ENCODE measurements at regions not wholly inside any gene's neighbourhood (a gene's known extent, or its start where the extent isn't known, plus 50 kb on each side); places are given as distances from the start of the nearest gene placed in this dataset.
"Not testable (repeated sequence)": the region's sequence is repeated elsewhere in the genome, so short reads cannot be mapped to it uniquely, and the experiment has no call there.

- DNase-seq, result no peak
These were observed 173.0 kb downstream of the LEPR start for GRCh38 chr1:65593516-65593915.

- DNase-seq, result no peak
These were observed 175.3 kb downstream of the LEPR start for GRCh38 chr1:65595724-65596123.

GRCh38 chr1:65596768-65597167, 176.3 kb downstream of the LEPR start:
- DNase-seq, result no peak

GRCh38 chr1:65605621-65606020, 185.2 kb downstream of the LEPR start:
- DNase-seq, result no peak

- no peak for DNase-seq
These were observed 186.0 kb downstream of the LEPR start for GRCh38 chr1:65606426-65606825.

GRCh38 chr1:65613884-65614283, 178.8 kb upstream of the PDE4B start:
- no peak for DNase-seq

- DNase-seq, result no peak
These were observed 176.8 kb upstream of the PDE4B start for GRCh38 chr1:65615859-65616258.

GRCh38 chr1:65621721-65622120, 171.0 kb upstream of the PDE4B start:
- not testable (repeated sequence) for DNase-seq

GRCh38 chr1:65623895-65624294, 168.8 kb upstream of the PDE4B start:
- no peak for DNase-seq

- DNase-seq, result no peak
These were observed 167.2 kb upstream of the PDE4B start for GRCh38 chr1:65625528-65625927.

GRCh38 chr1:65626003-65626402, 166.7 kb upstream of the PDE4B start:
- DNase-seq, result no peak

- no peak for DNase-seq
These were observed 162.9 kb upstream of the PDE4B start for GRCh38 chr1:65629788-65630187.

- no peak for DNase-seq
These were observed 161.8 kb upstream of the PDE4B start for GRCh38 chr1:65630855-65631254.

- DNase-seq, result no peak
These were observed 160.5 kb upstream of the PDE4B start for GRCh38 chr1:65632235-65632634.

- DNase-seq, result no peak
These were observed 152.6 kb upstream of the PDE4B start for GRCh38 chr1:65640046-65640445.

GRCh38 chr1:65649185-65649584, 143.5 kb upstream of the PDE4B start:
- not testable (repeated sequence) for DNase-seq

GRCh38 chr1:65650682-65651081, 142.0 kb upstream of the PDE4B start:
- DNase-seq, result no peak

- DNase-seq, result not testable (repeated sequence)
These were observed 138.2 kb upstream of the PDE4B start for GRCh38 chr1:65654526-65654925.

GRCh38 chr1:65657609-65658008, 135.1 kb upstream of the PDE4B start:
- not testable (repeated sequence) for DNase-seq

GRCh38 chr1:65658122-65658521, 134.6 kb upstream of the PDE4B start:
- no peak for DNase-seq

GRCh38 chr1:65668368-65668767, 124.3 kb upstream of the PDE4B start:
- no peak for DNase-seq

- no peak for DNase-seq
These were observed 122.2 kb upstream of the PDE4B start for GRCh38 chr1:65670518-65670917.

GRCh38 chr1:65674522-65674921, 118.2 kb upstream of the PDE4B start:
- DNase-seq, result no peak

GRCh38 chr1:65679773-65680172, 112.9 kb upstream of the PDE4B start:
- DNase-seq, result no peak

GRCh38 chr1:65681096-65681495, 111.6 kb upstream of the PDE4B start:
- DNase-seq, result no peak
